PC-9 (cell line): ENCODE measurements at regions not wholly inside any gene's neighbourhood (a gene's known extent, or its start where the extent isn't known, plus 50 kb on each side); places are given as distances from the start of the nearest gene placed in this dataset.

Experiments
- BruUV-seq: library from RNA; stranded (reverse); fragments of 400-500 nt; replicated peaks from 2 replicates; lab custom pipeline; 2021; lab: Mats Ljungman, UMichigan
- CTCF ChIA-PET: fragments of 300-600 bp; sonication (Branson Sonifier 250); formaldehyde crosslinking; loops from one replicate; lab custom pipeline; 2022; ENCODE audit warnings: antibody characterized with exemption; lab: Charles Lee
- POLR2A ChIA-PET: fragments of 300-600 bp; sonication (Branson Sonifier 250); formaldehyde crosslinking; loops from one replicate; lab custom pipeline; 2022; ENCODE audit warnings: antibody characterized with exemption; ENCODE audit not compliant: unreplicated experiment; lab: Charles Lee
- DNase-seq, 2 experiments: peaks; one replicate each; pipeline versions ENCODE4 v3.0.0 to v3.0.0-alpha.2; 2015 to 2022; ENCODE audit warnings: mixed read lengths in 1 of 2
- H2AFZ ChIP-seq: fragments of 200-600 bp; sonication (generic); 2 replicates; pipeline ENCODE4 v1.8.1; 2017; ENCODE audit warnings: antibody characterized with exemption
- H3F3A ChIP-seq: fragments of 200-600 bp; sonication (generic); 2 replicates; pipeline ENCODE4 v1.8.1; 2017; ENCODE audit warnings: antibody characterized with exemption, mild to moderate bottlenecking, low read depth; ENCODE audit not compliant: insufficient read depth
- H3K27ac ChIP-seq: fragments of 200-600 bp; sonication (generic); 2 replicates; pipeline ENCODE4 v1.6.1; 2016; ENCODE audit warnings: mixed run types
- H3K27me3 ChIP-seq: fragments of 200-600 bp; sonication (generic); 2 replicates; pipeline ENCODE4 v1.6.1; 2016; ENCODE audit warnings: low read depth, mixed run types; ENCODE audit not compliant: insufficient read depth
- H3K36me3 ChIP-seq: fragments of 200-600 bp; sonication (generic); 2 replicates; pipeline ENCODE4 v1.6.1; 2016; ENCODE audit warnings: low read depth, mixed run types
- H3K4me1 ChIP-seq: fragments of 200-600 bp; sonication (generic); replicated peaks from 2 replicates; pipeline ENCODE4 v1.6.1; 2016; ENCODE audit warnings: mixed run types; ENCODE audit not compliant: insufficient read depth
- H3K4me2 ChIP-seq: fragments of 200-600 bp; sonication (generic); 2 replicates; pipeline ENCODE4 v1.6.1; 2017; ENCODE audit warnings: mixed run types
- H3K4me3 ChIP-seq: fragments of 200-600 bp; sonication (generic); 2 replicates; pipeline ENCODE4 v1.6.1; 2016; ENCODE audit warnings: mixed run types
- H3K79me2 ChIP-seq: fragments of 200-600 bp; sonication (generic); 2 replicates; pipeline ENCODE4 v1.6.1; 2017; ENCODE audit warnings: low read depth, mixed run types
- H3K9me2 ChIP-seq: fragments of 200-600 bp; sonication (generic); 2 replicates; pipeline ENCODE4 v1.8.1; 2017; ENCODE audit warnings: mild to moderate bottlenecking; ENCODE audit not compliant: insufficient read depth
- H3K9me3 ChIP-seq: fragments of 200-600 bp; sonication (generic); 2 replicates; pipeline ENCODE4 v1.8.1; 2016; ENCODE audit warnings: low read depth; ENCODE audit not compliant: insufficient read depth
- H4K20me1 ChIP-seq: fragments of 200-600 bp; sonication (generic); 2 replicates; pipeline ENCODE4 v1.8.1; 2017; ENCODE audit not compliant: insufficient read depth
- EZH2 ChIP-seq: fragments of 200-600 bp; sonication (generic); IDR thresholded peaks from 2 replicates; pipeline ENCODE4 v1.8.0; 2017; ENCODE audit warnings: antibody characterized with exemption, low read depth
- intact Hi-C: fragments of 100-400 bp; cut with micrococcal nuclease; formaldehyde crosslinking; loops from one replicate; pipeline ENCODE4 v1.10.0; 2022; ENCODE audit not compliant: unreplicated experiment
- TF ChIP-seq, protein P1 (sequence below): fragments of 200-600 bp; sonication (generic); conservative IDR thresholded peaks from 2 replicates; pipeline ENCODE4 v1.6.1; 2017; ENCODE audit warnings: mixed run types, antibody characterized with exemption, mild to moderate bottlenecking, moderate library complexity

DNA sequence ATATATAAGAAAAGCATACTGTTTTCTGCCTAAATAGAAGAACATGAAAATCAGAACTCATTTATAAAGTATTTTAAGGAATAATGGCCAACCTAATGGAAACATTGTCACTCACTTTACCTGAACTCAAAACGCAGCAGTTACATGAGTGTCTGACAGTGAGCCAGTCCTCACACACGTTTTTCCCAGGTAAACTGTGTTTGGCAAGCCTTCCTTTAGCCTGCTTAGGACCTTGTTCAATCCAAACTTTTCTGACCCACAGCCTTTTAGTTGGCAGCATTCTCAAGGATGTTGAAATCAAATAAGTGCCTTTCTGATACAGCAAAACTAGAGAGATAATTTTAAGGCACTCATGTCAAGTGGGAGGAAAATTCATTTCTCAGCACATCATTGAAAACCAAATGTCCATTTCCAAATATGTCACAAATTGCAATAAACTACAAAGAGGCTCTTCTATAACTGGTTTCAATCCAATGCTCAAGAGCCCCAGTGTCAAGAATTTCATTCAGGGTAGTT, 83.5 kb upstream of the SPDL1 start:
- ChIA-PET POLR2A (no interaction called here), CTCF (no interaction called here)
- H3K36me3 ChIP-seq = no peaks in the 10 kb centered on the region
- H2AFZ ChIP-seq = no peak overlapping the region
- no peaks in the 10 kb centered on the region for H3K9me3 ChIP-seq
- H3K4me3 ChIP-seq = no peak overlapping the region
- no peak for DNase-seq
- no peaks in the 10 kb centered on the region for H3F3A ChIP-seq
- TF ChIP-seq, protein P1, sequence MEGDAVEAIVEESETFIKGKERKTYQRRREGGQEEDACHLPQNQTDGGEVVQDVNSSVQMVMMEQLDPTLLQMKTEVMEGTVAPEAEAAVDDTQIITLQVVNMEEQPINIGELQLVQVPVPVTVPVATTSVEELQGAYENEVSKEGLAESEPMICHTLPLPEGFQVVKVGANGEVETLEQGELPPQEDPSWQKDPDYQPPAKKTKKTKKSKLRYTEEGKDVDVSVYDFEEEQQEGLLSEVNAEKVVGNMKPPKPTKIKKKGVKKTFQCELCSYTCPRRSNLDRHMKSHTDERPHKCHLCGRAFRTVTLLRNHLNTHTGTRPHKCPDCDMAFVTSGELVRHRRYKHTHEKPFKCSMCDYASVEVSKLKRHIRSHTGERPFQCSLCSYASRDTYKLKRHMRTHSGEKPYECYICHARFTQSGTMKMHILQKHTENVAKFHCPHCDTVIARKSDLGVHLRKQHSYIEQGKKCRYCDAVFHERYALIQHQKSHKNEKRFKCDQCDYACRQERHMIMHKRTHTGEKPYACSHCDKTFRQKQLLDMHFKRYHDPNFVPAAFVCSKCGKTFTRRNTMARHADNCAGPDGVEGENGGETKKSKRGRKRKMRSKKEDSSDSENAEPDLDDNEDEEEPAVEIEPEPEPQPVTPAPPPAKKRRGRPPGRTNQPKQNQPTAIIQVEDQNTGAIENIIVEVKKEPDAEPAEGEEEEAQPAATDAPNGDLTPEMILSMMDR = no peak
- TF ChIP-seq EZH2 = no peak
- BruUV-seq = no TSS peak
- H3K27ac ChIP-seq = no peak overlapping the region
- no peaks in the 10 kb centered on the region for H3K9me2 ChIP-seq
- H3K79me2 ChIP-seq = no peaks in the 10 kb centered on the region
- no peak overlapping the region for H3K4me2 ChIP-seq
- H4K20me1 ChIP-seq = no peaks in the 10 kb centered on the region
- intact Hi-C loops = no loop called here
- no peaks in the 10 kb centered on the region for H3K4me1 ChIP-seq
- no peaks in the 10 kb centered on the region for H3K27me3 ChIP-seq

- no peak for TF ChIP-seq EZH2
- TF ChIP-seq, protein P1 = no peak
- H3K27ac ChIP-seq = no peak overlapping the region
- no peaks in the 10 kb centered on the region for H3K4me1 ChIP-seq
- CTCF ChIA-PET = no interaction called here
- POLR2A ChIA-PET = no interaction called here
- no peaks in the 10 kb centered on the region for H3F3A ChIP-seq
- H4K20me1 ChIP-seq = no peaks in the 10 kb centered on the region
- DNase-seq = no peak
- intact Hi-C loops = no loop called here
- no TSS peak for BruUV-seq
- no peaks in the 10 kb centered on the region for H3K27me3 ChIP-seq
- H3K4me2 ChIP-seq = no peak overlapping the region
- no peaks in the 10 kb centered on the region for H3K9me3 ChIP-seq
- H2AFZ ChIP-seq = no peak overlapping the region
- H3K9me2 ChIP-seq = no peaks in the 10 kb centered on the region
- H3K36me3 ChIP-seq = no peaks in the 10 kb centered on the region
- H3K79me2 ChIP-seq = no peaks in the 10 kb centered on the region
- no peak overlapping the region for H3K4me3 ChIP-seq
Observed at GRCh38 chr5:169496878-169497277, 86.7 kb upstream of the SPDL1 start.

DNA sequence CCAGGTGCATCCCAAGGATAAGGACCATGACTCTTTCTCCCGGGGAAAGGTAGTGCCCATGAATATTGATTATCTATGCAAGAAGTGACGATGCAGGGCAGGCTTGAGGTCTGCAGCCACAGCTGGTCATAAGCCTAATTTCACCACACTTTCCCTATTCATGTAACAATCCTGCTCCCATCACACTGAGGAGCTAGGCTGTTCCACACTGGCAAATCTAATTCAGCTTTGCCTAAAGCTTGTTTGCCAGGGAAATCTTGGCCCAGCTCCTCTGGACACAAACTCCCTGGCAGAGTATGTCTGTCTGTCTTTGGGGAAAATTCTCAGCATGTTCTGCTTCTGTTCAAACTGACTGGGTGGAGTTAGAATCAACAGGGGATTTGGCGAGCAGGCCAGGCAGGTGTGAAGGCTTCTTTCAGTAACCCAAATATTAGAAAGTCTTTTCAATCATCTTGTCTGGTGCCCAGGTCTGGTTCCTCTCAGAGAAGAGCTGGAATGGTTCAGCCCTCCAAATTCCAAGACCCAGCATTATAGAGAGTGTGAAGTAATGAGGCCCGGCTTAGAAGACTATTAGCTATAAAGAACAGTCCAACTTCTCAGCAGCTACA, 88.5 kb upstream of the SPDL1 start:
- ChIA-PET POLR2A (no interaction called here), CTCF (no interaction called here)
- no peaks in the 10 kb centered on the region for H4K20me1 ChIP-seq
- intact Hi-C loops = no loop called here
- no peak for DNase-seq
- H3K9me2 ChIP-seq = no peaks in the 10 kb centered on the region
- no TSS peak for BruUV-seq
- no peaks in the 10 kb centered on the region for H3K27me3 ChIP-seq
- TF ChIP-seq EZH2 = no peak
- TF ChIP-seq, protein P1 = no peak
- no peak overlapping the region for H3K27ac ChIP-seq
- H2AFZ ChIP-seq = no peak overlapping the region
- H3K36me3 ChIP-seq = no peaks in the 10 kb centered on the region
- no peaks in the 10 kb centered on the region for H3K4me1 ChIP-seq
- H3K9me3 ChIP-seq = no peaks in the 10 kb centered on the region
- H3K4me3 ChIP-seq = no peak overlapping the region
- H3K4me2 ChIP-seq = no peak overlapping the region
- no peaks in the 10 kb centered on the region for H3K79me2 ChIP-seq
- H3F3A ChIP-seq = no peaks in the 10 kb centered on the region
